ENCODE measurements at regions not wholly inside any gene's neighbourhood (a gene's known extent, or its start where the extent isn't known, plus 50 kb on each side); places are given as distances from the start of the nearest gene placed in this dataset.

DNA sequence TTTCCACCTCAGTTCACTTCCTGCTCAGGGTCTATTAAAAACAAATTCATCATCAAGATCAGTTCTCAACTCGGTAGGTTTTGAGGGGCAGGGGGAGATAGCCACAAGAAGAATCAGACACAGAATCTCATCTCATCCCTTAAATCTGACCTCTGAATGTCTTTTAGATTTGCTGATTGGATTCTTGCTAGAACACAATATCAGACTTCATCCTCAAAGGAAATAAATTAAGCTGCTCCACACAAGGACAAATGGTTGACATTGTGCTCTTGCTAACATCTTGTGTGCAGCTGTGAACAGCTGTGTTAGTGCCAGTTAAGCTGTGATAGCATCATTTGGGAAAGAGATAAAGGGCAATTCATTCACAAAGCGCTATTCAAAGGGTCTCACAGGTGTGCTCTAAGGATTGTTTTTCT is 184.0 kb upstream of the ADAMTS9 start:
- DNase-seq = no peak

DNA sequence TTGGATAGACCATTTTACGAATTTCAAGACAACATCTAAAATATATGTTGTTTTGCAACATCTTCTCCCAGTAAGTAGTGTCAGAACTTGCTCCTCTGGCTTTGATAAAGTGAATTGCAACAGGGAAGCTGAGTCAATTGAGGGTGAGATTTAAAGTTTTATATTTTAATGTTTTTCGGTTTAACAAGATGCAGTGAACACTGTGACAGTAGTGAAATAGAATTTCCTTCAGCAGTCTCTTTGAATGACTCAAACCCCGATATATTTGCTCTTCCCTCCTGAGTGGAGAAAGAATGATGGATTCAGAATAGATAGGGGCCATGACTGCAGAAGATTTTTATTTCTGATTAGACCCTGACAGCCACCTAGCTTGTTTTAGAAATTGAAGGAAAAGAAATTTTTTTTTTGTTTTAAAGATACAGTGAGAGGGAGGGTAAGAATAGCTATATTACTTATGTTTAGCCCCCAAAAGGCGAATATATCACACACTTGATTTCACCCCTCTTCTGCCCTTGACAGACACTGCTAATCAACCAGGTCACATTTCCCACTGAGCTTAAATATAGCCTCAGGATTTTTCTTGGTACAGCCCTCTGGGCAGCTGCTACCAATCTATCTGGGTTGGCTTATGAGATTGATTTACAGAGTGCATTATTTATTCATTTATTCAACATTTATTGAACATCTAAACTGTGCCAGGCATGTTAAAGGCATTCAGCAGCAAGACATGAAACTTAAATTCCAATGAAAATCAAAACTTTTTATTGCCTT is 183.3 kb upstream of the ADAMTS9 start:
- DNase-seq = no peak

DNA sequence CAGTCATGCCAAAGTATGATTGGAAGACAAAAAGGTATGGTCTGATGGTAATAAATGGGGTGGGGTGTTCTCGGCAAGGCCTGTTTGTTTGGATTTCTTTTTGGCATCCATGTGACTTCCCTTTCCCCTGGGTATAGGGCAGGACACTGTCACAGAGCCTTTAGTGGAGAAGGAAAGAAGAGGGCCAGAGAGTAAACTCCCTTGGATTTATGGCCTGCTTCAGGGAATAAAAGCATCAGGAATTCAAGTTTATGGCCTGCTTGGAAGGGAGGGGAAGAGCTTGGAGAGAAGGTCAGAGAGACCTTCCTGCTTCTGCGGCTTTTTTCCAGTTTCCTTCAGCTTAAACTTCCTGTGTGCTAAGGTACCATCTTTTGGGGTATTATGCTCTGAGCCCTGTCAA is 179.4 kb upstream of the ADAMTS9 start:
- no peak for DNase-seq

DNA sequence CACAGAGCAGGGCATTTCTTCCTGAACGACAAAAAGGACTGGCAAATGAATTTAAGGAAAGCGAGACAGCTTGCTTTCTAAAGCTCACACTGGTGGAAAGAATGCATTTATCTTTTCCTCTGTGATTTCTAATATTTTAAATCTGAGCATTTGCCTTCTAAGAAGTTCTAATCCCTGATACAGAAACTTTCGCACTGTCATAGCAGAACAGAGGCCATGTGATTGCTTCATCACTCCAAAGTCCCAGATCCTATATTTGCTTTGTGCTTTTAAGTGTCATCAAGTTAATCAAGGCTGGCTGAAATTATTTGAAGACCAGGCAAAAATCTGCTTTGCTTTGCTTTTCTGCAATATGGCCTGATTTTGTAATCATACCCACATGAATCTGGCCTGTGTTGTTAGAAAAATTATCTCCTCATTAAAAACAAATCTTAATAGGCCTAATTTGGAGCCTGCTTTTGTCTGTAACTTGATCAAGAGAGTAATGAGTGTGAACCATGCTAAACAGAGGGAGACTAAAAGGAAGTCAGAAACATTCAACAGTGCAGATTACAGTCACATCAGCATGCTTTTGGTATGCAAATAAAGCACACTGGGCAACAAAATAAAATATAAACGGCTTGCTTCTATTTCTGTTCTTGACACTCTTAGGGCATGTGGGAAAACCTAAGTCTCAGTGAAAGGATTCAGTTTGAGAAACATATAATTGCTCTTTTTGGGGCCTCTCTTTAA is 178.2 kb upstream of the ADAMTS9 start:
- DNase-seq = no peak

DNA sequence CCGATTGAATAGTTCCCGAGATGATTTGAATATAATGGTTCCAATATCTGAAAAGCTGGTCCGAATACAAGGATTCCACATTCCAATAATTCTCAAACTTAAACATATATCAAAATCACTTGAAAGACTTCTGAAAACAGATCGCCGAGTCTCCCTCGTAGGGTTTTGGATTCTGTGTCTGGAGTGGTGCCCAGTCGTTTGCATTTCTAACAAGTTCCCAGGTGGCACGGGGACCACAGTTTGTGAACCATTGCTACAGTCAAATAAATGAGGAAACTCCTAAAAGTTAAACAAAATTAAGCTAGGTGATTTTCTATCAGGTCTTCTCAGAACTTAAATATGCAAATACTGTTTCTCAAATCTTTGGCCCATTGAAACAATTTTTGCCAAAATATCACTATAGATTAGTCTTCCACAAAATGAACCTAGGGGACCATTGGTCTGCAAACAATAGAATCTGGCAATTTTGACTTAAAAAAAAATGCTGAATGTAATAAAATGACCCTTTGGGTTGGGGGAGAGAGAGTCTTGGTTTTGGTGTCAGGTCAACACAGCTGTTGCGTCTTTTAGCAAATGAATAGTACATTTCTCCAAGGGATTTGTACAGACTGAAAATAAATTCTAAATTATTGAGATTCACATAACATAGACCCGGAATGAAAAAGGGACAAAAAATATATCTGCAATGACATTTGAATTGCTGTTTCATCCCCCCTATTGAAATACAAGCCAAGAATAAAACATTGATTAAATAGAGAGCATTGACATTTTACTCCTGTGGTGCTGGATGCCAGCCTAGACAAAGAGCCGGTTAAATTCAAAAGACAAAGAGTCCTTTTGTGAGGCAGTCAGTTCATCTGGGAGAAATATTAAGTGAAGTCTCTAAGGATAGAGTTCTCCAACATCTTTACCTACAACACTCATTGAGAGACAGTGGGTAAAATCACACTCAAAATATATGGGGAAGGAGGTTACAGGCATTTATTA is 175.7 kb upstream of the ADAMTS9 start:
- DNase-seq = no peak

DNA sequence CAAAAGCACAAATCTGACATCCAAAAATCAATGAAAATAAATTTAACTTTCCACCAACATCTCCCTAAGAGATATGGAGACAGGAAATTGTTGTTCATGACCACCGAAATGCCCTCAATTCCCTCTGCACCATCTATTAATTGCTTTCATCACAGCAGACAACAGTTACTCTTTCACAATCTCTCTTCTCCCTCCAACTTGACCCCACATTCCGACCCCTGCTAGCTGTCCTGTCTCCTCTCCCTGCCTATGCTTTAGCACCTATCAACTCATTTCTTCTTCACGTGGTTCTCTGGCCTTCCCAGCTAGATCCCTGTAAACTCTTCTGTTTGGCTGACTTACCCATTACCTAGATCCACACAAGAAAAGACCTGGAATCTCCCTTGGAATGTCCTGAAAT is 173.9 kb upstream of the ADAMTS9 start:
- DNase-seq = no peak

DNA sequence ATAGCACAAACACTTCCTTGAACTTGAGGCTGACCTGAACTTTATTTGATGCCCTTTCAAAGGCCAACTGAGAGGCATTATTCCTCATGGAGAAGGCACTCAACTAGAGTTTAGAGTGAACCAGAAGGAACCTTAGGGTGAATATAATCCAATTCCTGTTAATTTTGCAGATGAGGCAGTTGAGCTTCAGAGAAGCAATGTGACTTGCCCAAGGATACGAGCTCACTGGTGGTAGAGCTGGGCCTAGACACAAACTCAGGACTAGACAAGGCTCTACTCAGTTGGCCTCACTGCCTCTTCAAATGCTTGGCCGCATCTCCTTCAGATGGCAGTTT is 172.7 kb upstream of the ADAMTS9 start:
- DNase-seq = no peak

DNA sequence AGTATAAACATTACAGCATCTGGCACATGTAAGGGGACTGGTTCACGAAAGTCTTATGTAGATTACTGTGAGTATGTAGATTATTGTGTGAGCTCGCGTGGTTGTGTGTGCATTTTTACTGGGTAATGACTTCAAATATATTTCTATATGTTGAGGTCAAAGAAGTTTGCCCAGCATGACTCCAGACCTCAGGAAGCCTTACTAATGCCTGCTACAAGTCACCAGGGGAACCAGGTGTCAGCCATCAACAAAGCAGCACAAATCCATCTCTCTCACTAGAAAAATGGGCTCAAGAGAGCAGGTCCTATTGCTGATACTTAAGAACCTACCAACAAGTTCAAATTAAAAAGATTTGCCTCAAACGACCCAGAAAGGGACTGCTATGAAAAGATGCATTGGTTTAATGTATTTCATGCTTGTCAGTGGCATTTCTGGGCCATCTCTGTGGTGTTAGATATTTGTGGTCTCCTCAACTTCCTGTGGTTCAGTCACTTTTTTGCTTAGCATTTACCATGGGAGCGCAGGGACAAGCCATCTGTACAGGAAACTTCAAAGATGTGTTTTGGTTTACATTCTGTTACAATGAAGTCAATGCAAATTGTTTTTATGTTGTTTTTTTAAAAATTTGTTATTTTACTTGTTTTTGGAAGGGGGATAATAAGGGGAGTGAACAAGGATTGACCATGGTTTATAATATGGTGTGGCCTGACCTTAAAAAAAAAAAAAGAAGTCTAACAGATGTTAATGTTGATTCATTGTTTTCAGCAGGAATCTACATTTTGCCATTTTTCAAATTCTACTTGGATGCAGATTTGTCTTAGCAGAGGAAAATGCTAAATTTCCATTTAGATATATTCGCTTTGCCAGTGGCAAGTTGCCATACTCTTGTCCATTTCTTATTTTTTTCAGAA is 172.1 kb upstream of the ADAMTS9 start:
- no peak for DNase-seq

DNA sequence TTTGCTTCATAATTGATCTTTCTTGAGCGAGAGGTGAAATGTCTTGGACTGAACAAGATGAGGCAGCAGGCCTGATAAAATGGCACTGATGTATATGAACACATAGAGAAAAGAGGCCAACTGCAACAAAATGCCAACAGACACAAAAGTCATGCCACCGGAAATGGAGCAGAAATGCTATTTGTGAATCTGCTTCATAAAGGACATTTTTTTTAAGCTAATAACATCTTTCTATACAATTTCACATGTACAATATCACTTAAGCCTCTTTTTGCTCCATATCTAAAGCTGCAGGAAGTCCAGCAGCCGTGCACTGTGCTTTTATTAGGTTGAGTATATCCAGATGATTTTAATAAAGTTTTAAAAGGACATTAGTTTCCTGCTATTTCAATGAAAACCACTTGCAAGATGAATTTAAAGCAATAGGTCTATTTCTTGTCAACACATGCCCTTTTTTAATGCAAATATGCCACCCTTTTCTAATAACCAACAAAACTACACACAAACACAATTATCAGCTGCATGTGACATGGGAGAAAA is 169.2 kb upstream of the ADAMTS9 start:
- DNase-seq = no peak

DNA sequence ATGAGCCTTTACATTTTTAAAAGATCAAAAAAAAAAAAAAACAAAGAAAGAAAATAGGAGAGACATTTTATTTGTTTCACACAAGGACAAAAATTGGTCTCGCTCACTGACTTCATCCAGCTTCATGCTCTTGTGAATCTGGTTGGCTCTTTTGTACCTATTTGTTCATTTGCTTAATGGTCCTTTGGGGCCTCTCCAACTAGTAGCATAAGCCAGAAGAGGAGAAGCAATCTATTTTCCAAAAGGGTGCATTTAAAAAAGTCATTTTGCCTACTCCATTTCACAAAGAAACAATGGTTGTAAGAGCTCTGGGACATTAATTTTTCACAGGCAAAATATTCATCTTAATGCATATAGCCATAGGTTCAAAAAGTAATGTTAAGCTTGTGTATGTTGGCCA is 168.3 kb upstream of the ADAMTS9 start:
- no peak for DNase-seq

DNA sequence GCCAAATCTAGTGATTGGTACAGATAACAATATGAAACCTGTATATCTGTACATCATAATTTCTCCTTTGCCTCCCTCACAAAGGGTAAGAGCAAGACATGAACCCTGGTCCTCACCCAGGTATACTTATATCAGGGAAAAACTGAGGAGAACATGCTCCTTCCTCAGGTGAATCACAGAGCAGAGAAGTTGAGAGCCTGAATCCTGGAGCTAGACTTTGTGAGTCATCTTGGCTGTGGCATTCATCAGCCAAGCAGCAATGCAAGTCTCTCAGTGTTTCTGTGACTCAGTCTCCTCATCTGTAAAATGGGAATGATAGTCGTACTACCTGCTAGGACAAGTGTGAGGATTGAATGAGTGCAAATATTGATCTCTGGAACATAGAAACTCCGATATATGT is 165.7 kb upstream of the ADAMTS9 start:
- DNase-seq = no peak

DNA sequence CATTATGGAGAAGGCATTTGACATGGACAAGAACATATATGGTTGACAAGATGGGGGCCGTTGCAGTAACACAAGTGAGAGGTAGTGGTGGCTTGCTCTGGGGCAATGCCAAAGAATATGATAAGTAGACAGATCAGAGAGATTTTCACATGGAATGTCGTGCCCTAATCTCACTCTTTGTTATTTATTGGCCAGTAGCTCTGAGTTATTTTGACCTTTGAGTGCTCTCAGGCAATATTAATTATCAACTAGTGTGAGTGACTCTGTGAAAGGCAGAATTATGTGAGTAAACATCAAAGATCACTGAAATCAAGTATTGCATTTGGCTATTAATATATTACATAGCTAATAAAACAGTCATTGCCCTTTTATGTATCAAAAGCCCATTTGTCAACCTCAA is 164.9 kb upstream of the ADAMTS9 start:
- no peak for DNase-seq

DNA sequence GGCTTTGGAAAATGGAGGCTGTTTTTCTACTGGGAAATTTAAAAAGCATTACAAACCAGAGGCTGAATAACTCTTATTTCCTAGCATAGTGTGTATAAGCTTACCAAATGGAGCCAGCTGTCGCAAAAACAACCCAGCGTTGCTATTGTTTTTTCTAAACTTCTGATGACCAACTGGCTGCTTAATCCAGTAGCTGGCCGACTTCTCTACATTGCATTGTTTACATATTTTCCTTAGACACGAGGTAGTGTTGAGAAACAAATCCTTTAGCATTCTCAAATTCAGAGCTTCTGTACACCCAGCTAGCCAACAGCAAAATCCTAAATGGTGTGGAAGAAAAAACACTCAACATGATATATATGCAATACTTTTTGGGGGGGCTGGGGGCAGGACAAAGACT is 161.0 kb upstream of the ADAMTS9 start:
- no peak for DNase-seq

DNA sequence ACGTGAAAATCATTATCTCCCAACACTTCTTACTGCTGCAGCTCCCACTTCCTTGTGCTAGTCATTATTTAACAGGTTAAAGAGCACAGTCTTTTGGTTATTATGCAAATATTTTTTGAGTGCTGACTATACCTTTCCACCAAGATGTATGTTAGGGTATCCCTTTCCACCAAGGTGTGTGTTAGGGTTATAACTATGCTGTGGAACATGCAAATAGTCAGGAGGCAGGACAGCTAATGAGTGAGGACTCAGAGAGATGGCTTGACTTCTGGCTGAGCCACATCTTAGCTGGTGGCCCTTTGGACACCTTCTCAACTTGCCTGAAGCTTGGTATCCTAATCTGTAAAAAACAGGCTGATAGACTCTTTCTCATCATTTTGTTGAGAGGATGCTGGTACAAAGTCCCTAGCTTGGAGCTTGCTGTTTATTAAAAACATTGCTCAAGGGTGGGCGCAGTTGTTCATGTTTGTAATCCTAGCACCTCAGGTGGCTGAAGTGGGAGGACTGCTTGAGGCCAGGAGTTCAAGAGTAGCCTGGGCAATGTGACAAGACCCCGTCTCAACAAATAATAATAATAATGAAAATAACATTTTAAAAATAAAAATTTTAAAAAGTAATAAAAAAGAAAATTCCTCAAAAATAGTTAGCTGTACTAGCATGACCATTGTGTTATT is 160.5 kb upstream of the ADAMTS9 start:
- no peak for DNase-seq

DNA sequence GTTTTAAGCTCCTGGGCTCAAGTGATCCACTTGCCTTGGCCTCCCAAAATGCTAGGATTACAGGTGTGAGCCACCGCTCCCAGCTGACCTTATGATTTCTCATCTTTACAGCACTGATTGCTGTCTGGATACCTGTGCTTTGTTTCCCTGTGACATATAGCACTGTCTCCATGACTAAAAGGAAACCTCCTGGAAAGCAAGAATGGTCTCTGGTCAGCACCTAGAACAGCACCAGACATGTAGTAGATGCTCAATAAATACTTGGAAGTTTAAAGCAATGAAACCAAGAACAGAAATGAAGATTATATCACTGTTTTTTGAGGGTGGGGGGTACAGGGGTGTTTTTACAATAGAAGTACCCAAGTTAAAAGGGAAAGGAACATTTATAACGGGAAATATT is 156.8 kb upstream of the ADAMTS9 start:
- DNase-seq = no peak

DNA sequence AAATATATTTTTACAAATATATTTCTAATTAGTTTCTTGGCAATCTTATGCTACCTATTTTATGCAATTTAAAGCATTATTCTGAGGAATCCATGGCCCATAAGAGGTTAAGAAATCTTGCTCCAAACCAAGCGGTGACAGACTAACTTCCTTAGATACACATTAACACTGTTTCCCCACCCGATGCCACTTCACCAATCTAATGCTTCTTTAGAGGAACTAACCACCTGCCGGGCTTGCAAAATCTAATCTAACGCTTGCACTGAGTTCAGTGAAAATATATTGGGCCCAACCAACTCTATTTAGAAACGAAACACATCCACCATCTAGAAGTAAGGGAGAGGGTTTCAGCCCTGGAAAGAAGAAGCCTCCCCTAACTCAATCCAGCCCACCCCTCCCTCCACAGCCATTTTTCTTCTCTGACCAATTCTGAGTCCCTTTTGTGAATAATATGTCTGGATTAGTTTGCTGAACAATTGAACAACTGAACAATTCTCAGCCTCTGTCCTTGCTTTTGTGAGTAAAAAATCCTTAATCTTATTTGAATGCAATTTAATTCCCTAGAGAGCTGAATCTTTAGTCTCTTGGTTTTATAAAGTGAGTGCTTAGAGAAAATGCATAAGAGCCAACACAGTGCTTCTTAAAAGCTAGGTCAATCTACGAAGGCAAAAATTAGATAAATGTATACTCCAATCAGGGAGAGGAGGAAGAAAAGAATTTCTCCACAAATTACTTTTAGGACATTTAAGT is 150.4 kb upstream of the ADAMTS9 start:
- DNase-seq = no peak

DNA sequence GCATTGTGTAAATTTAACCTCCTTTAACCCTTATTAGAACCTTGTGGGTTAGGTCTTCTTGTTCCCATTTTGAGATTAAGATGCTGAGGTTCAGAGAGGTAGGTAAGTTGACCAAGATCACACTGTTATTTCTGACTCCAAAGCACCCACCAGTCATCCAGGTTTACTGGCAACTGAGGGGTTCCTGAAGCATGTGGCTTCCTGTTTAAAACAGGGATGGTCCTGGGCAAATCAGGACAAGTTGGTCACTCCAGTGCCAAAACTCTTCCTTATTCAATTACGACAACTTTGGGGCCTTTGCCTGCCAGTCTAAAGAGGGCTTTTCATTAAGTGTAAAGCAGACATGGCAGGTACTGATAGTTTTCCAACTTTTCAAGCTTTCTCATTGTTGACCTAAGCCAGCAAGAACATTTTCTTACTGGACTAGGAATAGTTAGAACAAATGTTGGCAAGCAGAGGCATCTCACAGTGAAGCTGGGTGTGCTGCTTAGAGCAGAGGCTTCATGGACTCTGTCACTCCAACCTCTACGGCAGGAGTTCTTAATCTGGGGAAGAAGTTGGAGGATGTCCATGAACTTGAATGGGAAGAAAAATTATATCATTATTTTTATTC is 149.4 kb upstream of the ADAMTS9 start:
- no peak for DNase-seq

DNA sequence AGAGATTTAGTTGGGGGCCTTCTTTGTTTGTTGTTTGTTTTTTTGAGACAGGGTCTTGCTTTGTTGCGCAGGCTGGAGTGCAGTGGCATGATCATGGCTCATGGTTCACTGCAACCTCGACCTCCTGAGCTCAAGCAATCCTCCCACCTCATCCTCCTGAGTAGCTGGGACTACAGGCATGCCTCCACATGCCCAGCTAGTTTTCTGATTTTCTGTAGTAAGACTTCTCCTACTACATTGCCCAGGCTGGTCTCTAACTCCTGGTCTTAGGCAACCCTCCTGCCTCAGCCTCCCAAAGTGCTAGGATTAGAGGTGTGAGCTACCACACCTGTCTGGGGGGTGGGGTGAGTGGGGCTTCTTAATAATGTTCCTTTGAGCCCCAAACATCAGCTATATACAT is 148.3 kb upstream of the ADAMTS9 start:
- DNase-seq = no peak

DNA sequence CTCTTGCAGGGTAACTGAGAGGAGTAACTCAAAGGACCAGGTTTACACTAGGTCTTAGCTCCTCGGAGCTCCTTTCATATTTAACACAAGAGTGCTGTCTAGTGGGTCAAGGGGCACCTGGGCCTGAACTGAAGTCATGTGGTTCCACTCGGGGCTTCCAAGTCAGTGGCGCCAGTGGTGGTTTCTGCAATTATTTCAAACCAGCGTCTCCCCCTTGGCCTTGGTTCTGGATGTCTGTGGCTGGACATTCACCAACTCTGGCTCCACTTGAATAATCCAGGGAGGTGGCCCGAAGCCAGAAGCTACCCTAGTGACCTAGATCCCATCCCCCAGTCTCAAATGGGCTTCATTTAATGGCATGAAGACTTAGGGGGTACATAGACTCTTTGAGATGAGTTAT is 144.3 kb upstream of the ADAMTS9 start:
- no peak for DNase-seq

DNA sequence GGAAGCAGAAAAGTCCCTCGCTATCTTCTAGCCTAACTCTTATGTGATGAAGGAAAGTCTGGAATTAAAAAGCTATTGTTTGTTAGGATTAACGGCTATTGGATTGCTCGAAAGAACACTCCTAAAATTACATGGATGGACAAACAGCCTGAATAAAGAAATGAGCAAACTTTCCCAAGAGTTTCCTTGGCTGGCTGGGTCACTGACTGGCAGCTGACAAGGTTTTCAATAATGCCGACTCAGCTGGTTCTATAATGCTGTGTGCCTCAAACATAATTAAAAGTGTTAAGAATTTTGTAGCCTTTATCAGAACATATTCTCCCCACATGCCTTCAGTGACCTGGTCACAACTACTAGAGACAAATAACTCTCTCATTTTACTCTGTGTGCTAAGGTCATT is 142.9 kb upstream of the ADAMTS9 start:
- no peak for DNase-seq
